H1 (cell line): ENCODE measurements at regions not wholly inside any gene's neighbourhood (a gene's known extent, or its start where the extent isn't known, plus 50 kb on each side); places are given as distances from the start of the nearest gene placed in this dataset.

Experiments
- ATF3 ChIP-seq: IDR thresholded peaks from 2 replicates; pipeline ENCODE4 v1.6.1; 2011; ENCODE audit warnings: low read depth, mild to moderate bottlenecking, low read length; ENCODE audit not compliant: insufficient read depth
- KDM1A ChIP-seq: fragments of 200-600, 300-600 bp; sonication (generic); IDR thresholded peaks from 2 replicates; pipeline ENCODE4 v1.7.1; 2016; ENCODE audit warnings: mild to moderate bottlenecking, low read length, borderline replicate concordance
- MAX ChIP-seq: IDR thresholded peaks from 2 replicates; pipeline ENCODE4 v1.6.1; 2012; ENCODE audit warnings: inconsistent platforms
- POLR2A ChIP-seq, 2 experiments: IDR thresholded peaks; 1 replicate in 1 of 2; 2 replicates in 1 of 2; pipeline ENCODE4 v1.6.1; 2011; ENCODE audit warnings: low read depth in 2 of 2, low read length in 2 of 2, mild to moderate bottlenecking in 2 of 2; ENCODE audit errors: control extremely low read depth in 1 of 2
- RBBP5 ChIP-seq: IDR thresholded peaks from 2 replicates; pipeline ENCODE4 v1.7.1; 2012; ENCODE audit warnings: low read depth, mild to moderate bottlenecking, inconsistent platforms, low read length, moderate library complexity, borderline replicate concordance
- RXRA ChIP-seq: IDR thresholded peaks from 2 replicates; pipeline ENCODE4 v1.6.1; 2011; ENCODE audit warnings: low read depth, mild to moderate bottlenecking, low read length, moderate library complexity; ENCODE audit not compliant: insufficient read depth
- TAF1 ChIP-seq: IDR thresholded peaks from 2 replicates; pipeline ENCODE4 v1.6.1; 2011; ENCODE audit warnings: mild to moderate bottlenecking, low read depth, low read length
- TCF12 ChIP-seq: IDR thresholded peaks from 2 replicates; pipeline ENCODE4 v1.6.1; 2011; ENCODE audit warnings: low read depth, mild to moderate bottlenecking, low read length
- YY1 ChIP-seq: IDR thresholded peaks from 2 replicates; pipeline ENCODE4 v1.6.1; 2011; ENCODE audit warnings: low read depth, mild to moderate bottlenecking, low read length
- TF ChIP-seq, protein P1 (sequence below), 3 experiments: IDR thresholded peaks; 1 replicate in 2 of 3; 2 replicates in 1 of 3; pipeline versions ENCODE4 v1.5.1 to v1.6.1; 2011; ENCODE audit warnings: low read length in 3 of 3, mild to moderate bottlenecking in 3 of 3, inconsistent platforms in 2 of 3, low read depth in 1 of 3, moderate library complexity in 1 of 3; ENCODE audit not compliant: insufficient read depth in 1 of 3; ENCODE audit errors: control extremely low read depth in 1 of 3

- no peak for TF ChIP-seq POLR2A (IDR thresholded peaks at IDR 0.05; ENCODE audit: control extremely low read depth in 1 of 2, low read depth in 2 of 2, low read length in 2 of 2)
- no peak for TF ChIP-seq MAX
- TF ChIP-seq, protein P1, sequence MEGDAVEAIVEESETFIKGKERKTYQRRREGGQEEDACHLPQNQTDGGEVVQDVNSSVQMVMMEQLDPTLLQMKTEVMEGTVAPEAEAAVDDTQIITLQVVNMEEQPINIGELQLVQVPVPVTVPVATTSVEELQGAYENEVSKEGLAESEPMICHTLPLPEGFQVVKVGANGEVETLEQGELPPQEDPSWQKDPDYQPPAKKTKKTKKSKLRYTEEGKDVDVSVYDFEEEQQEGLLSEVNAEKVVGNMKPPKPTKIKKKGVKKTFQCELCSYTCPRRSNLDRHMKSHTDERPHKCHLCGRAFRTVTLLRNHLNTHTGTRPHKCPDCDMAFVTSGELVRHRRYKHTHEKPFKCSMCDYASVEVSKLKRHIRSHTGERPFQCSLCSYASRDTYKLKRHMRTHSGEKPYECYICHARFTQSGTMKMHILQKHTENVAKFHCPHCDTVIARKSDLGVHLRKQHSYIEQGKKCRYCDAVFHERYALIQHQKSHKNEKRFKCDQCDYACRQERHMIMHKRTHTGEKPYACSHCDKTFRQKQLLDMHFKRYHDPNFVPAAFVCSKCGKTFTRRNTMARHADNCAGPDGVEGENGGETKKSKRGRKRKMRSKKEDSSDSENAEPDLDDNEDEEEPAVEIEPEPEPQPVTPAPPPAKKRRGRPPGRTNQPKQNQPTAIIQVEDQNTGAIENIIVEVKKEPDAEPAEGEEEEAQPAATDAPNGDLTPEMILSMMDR (IDR thresholded peaks at IDR 0.05; ENCODE audit: control extremely low read depth in 1 of 3, insufficient read depth in 1 of 3, low read depth in 1 of 3, low read length in 3 of 3) = no peak
- TF ChIP-seq TCF12 = no peak
- no peak for TF ChIP-seq RXRA
- TF ChIP-seq TAF1 = no peak
- TF ChIP-seq YY1 = no peak
- TF ChIP-seq RBBP5 = no peak
- TF ChIP-seq KDM1A = no peak
- TF ChIP-seq ATF3 = no peak
Observed at GRCh38 chr7:109663806-109664205, 1094.1 kb downstream of the DNAJB9 start.
